ENCODE measurements at regions not wholly inside any gene's neighbourhood (a gene's known extent, or its start where the extent isn't known, plus 50 kb on each side); places are given as distances from the start of the nearest gene placed in this dataset.

GRCh38 chr19:31424861-31425620, 75.8 kb upstream of the TSHZ3 start:
- CTCF ChIA-PET (ENCODE audit: partially characterized antibody), result interaction anchor here (1.0 to 1.6 kb wide), 2 partner anchors 60 to 64 kb away, joined by 3 to 6 read pairs; no protein-coding TSS in a partner anchor
- Histone ChIP-seq H3K27me3 (replicated peaks in 1 of 4; ENCODE audit: control insufficient read depth in 3 of 4, extremely low read depth in 1 of 4, insufficient read depth in 3 of 4, low read length in 3 of 4) (no peaks in the 10 kb centered on the region), H4K8ac (ENCODE audit: extremely low read depth, insufficient read depth, low read length) (no peak overlapping the region), H3K4me2 (ENCODE audit: insufficient read depth in 1 of 2, low read depth in 2 of 2, low read length in 2 of 2) (no peak overlapping the region), H2BK5ac (ENCODE audit: low read depth, low read length) (peak overlapping the region; percentile 40; the same call in 1 of the 2 replicates), H4K91ac (replicated peaks; ENCODE audit: insufficient read length, low read length) (no peak overlapping the region), H3K18ac (ENCODE audit: extremely low read depth, low read length) (0 out of 2 replicates have a peak overlapping the region, but pooled peaks have one; percentile 39), H3K23ac (ENCODE audit: insufficient read length) (no peak overlapping the region), H3K4ac (replicated peaks; ENCODE audit: insufficient read length, low read depth, low read length) (peak overlapping the region; percentile 58), H2BK20ac (ENCODE audit: low read length) (peak overlapping the region; percentile 88; the same call in 1 of the 2 replicates), H4K20me1 (replicated peaks in 1 of 2; ENCODE audit: control insufficient read depth in 1 of 2, insufficient read depth in 2 of 2, low read length in 2 of 2) (no peaks in the 10 kb centered on the region), H3K56ac (replicated peaks; ENCODE audit: insufficient read length, low read depth, low read length) (no peak overlapping the region), H3K14ac (ENCODE audit: insufficient read length) (no peak overlapping the region), H3K79me2 (ENCODE audit: control insufficient read depth in 1 of 2, insufficient read depth in 2 of 2, low read length in 2 of 2) (no peaks in the 10 kb centered on the region), H3K9ac (replicated peaks in 1 of 4; ENCODE audit: extremely low read depth in 1 of 4, low read depth in 3 of 4, low read length in 3 of 4) (no peak overlapping the region), H2BK120ac (replicated peaks; ENCODE audit: low read depth, low read length) (peak overlapping the region; percentile 52), H2BK15ac (ENCODE audit: low read length) (no peak overlapping the region), H3K23me2 (ENCODE audit: low read depth, low read length) (0 out of 2 replicates have a peak, but pooled peaks cover 2% of the 10 kb centered on the region), H2BK12ac (ENCODE audit: low read depth, low read length) (peak overlapping the region; percentile 85; the same call in 1 of the 2 replicates), H2AK5ac (ENCODE audit: low read depth, low read length) (peak overlapping the region; percentile 25; the same call in 1 of the 2 replicates), H3K4me3 (ENCODE audit: extremely low read depth in 1 of 4, insufficient read depth in 2 of 4, low read depth in 3 of 4, low read length in 4 of 4) (no peak overlapping the region), H4K5ac (ENCODE audit: insufficient read length, low read depth, low read length) (no peak overlapping the region), H3K36me3 (ENCODE audit: control insufficient read depth in 2 of 4, insufficient read depth in 4 of 4, low read length in 3 of 4) (no peaks in the 10 kb centered on the region), H3K27ac (ENCODE audit: low read depth, low read length) (no peak overlapping the region), H2AFZ (ENCODE audit: low read length) (peak overlapping the region; percentile 91; the same call in 1 of the 2 replicates), H3K79me1 (ENCODE audit: low read depth, low read length) (no peaks in the 10 kb centered on the region), H3K4me1 (replicated peaks in 1 of 4; ENCODE audit: control insufficient read depth in 3 of 4, insufficient read depth in 4 of 4, low read length in 3 of 4) (peaks cover 2 to 32% (median 16%) of the 10 kb centered on the region in 4 experiments; a peak in 5 of 7 replicates), H3K9me3 (ENCODE audit: insufficient read depth in 2 of 2, low read depth in 1 of 2, low read length in 1 of 2) (no peaks in the 10 kb centered on the region)
- whole genome bisulfite sequencing, 2 experiments (ENCODE audit: extremely low coverage in 1 of 2, insufficient coverage in 1 of 2, insufficient read length in 1 of 2, insufficient replicate concordance in 2 of 2, low coverage in 1 of 2, low lambda C conversion rate in 2 of 2, missing lambda C conversion rate in 1 of 2), result 86% methylated on average over 9 of the region's 9 CpGs; no CpG with 5 or more reads in 1 of the 2 experiments
- DNase-seq (ENCODE audit: low read depth in 1 of 2, low spot score in 2 of 2) (no peak), FAIRE-seq (no peak)
- POLR2A ChIA-PET (ENCODE audit: partially characterized antibody), result no interaction called here
- TF ChIP-seq BACH1 (IDR thresholded peaks at IDR 0.05; ENCODE audit: low read length), result no peak
- TF ChIP-seq MAFK (IDR thresholded peaks at IDR 0.05; ENCODE audit: low read depth, low read length), result no peak
- TF ChIP-seq POU5F1 (IDR thresholded peaks at IDR 0.05; ENCODE audit: low read depth, low read length), result no peak
